Left lung (tissue), 4 donors: ENCODE measurements at regions not wholly inside any gene's neighbourhood (a gene's known extent, or its start where the extent isn't known, plus 50 kb on each side); places are given as distances from the start of the nearest gene placed in this dataset.

Experiments used
- ATAC-seq: fragments of 200-7000 bp; cut with Tn5 transposase; one replicate; pipeline ENCODE4 v1.9.1; 2020; ENCODE audit warnings: moderate library complexity
- DNase-seq, 4 donors: peaks; one replicate each; pipeline ENCODE4 v3.0.0-alpha.2; 2013 to 2020
- H3K27ac ChIP-seq, 2 donors: fragments of 200-600 bp; sonication (generic) in 1 of 2; one replicate each; pipeline versions ENCODE4 v1.5.0 to v1.8.0; 2020 to 2021
- H3K27me3 ChIP-seq, 2 donors: fragments of 200-600 bp; sonication (generic) in 1 of 2; one replicate each; pipeline versions ENCODE4 v1.5.0 to v1.8.0; 2020 to 2021
- H3K36me3 ChIP-seq, 2 donors: fragments of 200-600 bp; sonication (generic) in 1 of 2; one replicate each; pipeline versions ENCODE4 v1.5.0 to v1.8.0; 2020 to 2021
- H3K4me1 ChIP-seq, 2 donors: fragments of 200-600 bp; one replicate each; pipeline ENCODE4 v1.8.0; 2021
- H3K4me3 ChIP-seq, 2 donors: fragments of 200-600 bp; sonication (generic) in 1 of 2; one replicate each; pipeline versions ENCODE4 v1.5.0 to v1.8.0; 2020 to 2021; ENCODE audit warnings: mild to moderate bottlenecking in 1 of 2
- H3K9me3 ChIP-seq, 2 donors: fragments of 200-600 bp; sonication (generic) in 1 of 2; one replicate each; pipeline versions ENCODE4 v1.5.0 to v1.8.0; 2020 to 2021
- CTCF ChIP-seq, 2 donors: fragments of 200-600 bp; sonication (generic) in 1 of 2; IDR thresholded peaks; one replicate each; pipeline versions ENCODE4 v1.5.0 to v1.8.0; 2021; ENCODE audit warnings: antibody characterized with exemption in 2 of 2
- intact Hi-C, 2 donors: fragments of 100-400 bp; cut with DNase I; formaldehyde crosslinking; loops; one replicate each; pipeline versions ENCODE4 v1.11.2 to v1.14.2; 2022
- donor health status: DM: no; HTN: yes; CAD: no.
- donor health status: DM: no; HTN: no; CAD: no.

- peak in 1 of 4 donors; percentile 57 for DNase-seq
- Histone ChIP-seq H3K36me3 (no peaks in the 10 kb centered on the region), H3K27me3 (no peaks in the 10 kb centered on the region), H3K9me3 (no peaks in the 10 kb centered on the region), H3K4me3 (no peak overlapping the region), H3K27ac (peak overlapping the region in 1 of 2 donors; percentile 13), H3K4me1 (peaks cover 4 to 32% of the 10 kb centered on the region in 2 donors)
- ATAC-seq, result no peak
- no peak for TF ChIP-seq CTCF (IDR thresholded peaks at IDR 0.05)
- intact Hi-C loops, result no loop called here
Measured at GRCh38 chr16:73170612-73171038, 122.7 kb upstream of the ZFHX3 start.

- peak in 1 of 4 donors; percentile 65 for DNase-seq
- Histone ChIP-seq H3K36me3 (no peaks in the 10 kb centered on the region), H3K9me3 (no peaks in the 10 kb centered on the region), H3K4me3 (peak overlapping the region in 1 of 2 donors; percentile 1), H3K27me3 (no peaks in the 10 kb centered on the region), H3K4me1 (peaks cover 0 to 16% of the 10 kb centered on the region in 2 donors), H3K27ac (peak overlapping the region in 1 of 2 donors; percentile 15)
- intact Hi-C loops, result loop anchor here in 1 of 2 donors (10.0 kb wide), 1 partner anchor 102 kb away; no protein-coding TSS in a partner anchor
- TF ChIP-seq CTCF (IDR thresholded peaks at IDR 0.05), result no peak
- ATAC-seq, result no peak
Measured at GRCh38 chr16:73166947-73167550, 119.1 kb upstream of the ZFHX3 start.

GRCh38 chr16:73166441-73166851 is 118.5 kb upstream of the ZFHX3 start:
- Histone ChIP-seq H3K27me3 (no peaks in the 10 kb centered on the region), H3K4me3 (peak overlapping the region in 1 of 2 donors; percentile 1), H3K9me3 (no peaks in the 10 kb centered on the region), H3K4me1 (peaks cover 0 to 16% of the 10 kb centered on the region in 2 donors), H3K27ac (peak overlapping the region in 1 of 2 donors; percentile 15), H3K36me3 (no peaks in the 10 kb centered on the region)
- ATAC-seq, result peak; percentile 77
- no peak for DNase-seq
- TF ChIP-seq CTCF (IDR thresholded peaks at IDR 0.05), result no peak
- intact Hi-C loops, result loop anchor here in 1 of 2 donors (10.0 kb wide), 1 partner anchor 102 kb away; no protein-coding TSS in a partner anchor

GRCh38 chr16:73163238-73163815 is 115.4 kb upstream of the ZFHX3 start:
- Histone ChIP-seq H3K27me3 (no peaks in the 10 kb centered on the region), H3K4me3 (no peak overlapping the region), H3K27ac (no peak overlapping the region), H3K36me3 (no peaks in the 10 kb centered on the region), H3K9me3 (no peaks in the 10 kb centered on the region), H3K4me1 (peaks cover 0 to 7% of the 10 kb centered on the region in 2 donors)
- no peak for TF ChIP-seq CTCF (IDR thresholded peaks at IDR 0.05)
- DNase-seq, result no peak
- intact Hi-C loops, result loop anchor here in 1 of 2 donors (10.0 kb wide), 1 partner anchor 99 kb away; no protein-coding TSS in a partner anchor
- no peak for ATAC-seq

GRCh38 chr16:73161977-73162376 is 114.0 kb upstream of the ZFHX3 start:
- H3K27ac ChIP-seq, result no peak overlapping the region
- H3K27me3 ChIP-seq, result no peaks in the 10 kb centered on the region
- ATAC-seq (no peak), DNase-seq (no peak)
- H3K36me3 ChIP-seq, result no peaks in the 10 kb centered on the region
- no peak for TF ChIP-seq CTCF (IDR thresholded peaks at IDR 0.05)
- H3K4me3 ChIP-seq, result no peak overlapping the region
- intact Hi-C loops, result loop anchor here in 1 of 2 donors (10.0 kb wide), 1 partner anchor 97 kb away; no protein-coding TSS in a partner anchor
- no peaks in the 10 kb centered on the region for H3K9me3 ChIP-seq
- peaks cover 0 to 8% of the 10 kb centered on the region in 2 donors for H3K4me1 ChIP-seq
